NCI-H2107 treated with DMSO at 0.1 percent for 48 hours (cell line): ENCODE measurements at regions not wholly inside any gene's neighbourhood (a gene's known extent, or its start where the extent isn't known, plus 50 kb on each side); places are given as distances from the start of the nearest gene placed in this dataset.
"Not testable (repeated sequence)": the region's sequence is repeated elsewhere in the genome, so short reads cannot be mapped to it uniquely, and the experiment has no call there.

Experiments used
- DNase-seq: peaks from one replicate; lab custom pipeline; 2025; ENCODE audit not compliant: unreplicated experiment; lab: John Stamatoyannopoulos, UW

- DNase-seq: not testable (repeated sequence)
Measured at GRCh38 chr9:39566782-39567181, 211.3 kb downstream of the SPATA31A1 start.

DNA sequence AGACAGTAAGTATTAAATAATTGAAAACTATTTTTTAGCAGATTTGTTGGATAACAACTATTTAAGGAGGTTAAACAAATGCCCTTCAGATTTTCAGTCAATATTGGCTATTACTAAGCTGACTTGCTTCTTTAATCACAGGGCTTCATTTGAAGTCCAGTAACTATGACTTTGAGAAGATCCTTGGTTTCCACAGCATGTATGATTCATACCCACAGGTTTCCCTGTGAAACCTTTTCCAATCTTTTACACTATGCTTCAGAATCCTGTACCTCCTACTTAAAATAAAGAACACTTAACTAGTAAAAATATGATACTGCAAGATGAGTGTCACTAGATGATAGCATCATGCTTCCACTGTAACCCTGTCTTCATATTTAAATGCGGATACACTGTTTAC lies 211.9 kb downstream of the SPATA31A1 start:
- not testable (repeated sequence) for DNase-seq

DNA sequence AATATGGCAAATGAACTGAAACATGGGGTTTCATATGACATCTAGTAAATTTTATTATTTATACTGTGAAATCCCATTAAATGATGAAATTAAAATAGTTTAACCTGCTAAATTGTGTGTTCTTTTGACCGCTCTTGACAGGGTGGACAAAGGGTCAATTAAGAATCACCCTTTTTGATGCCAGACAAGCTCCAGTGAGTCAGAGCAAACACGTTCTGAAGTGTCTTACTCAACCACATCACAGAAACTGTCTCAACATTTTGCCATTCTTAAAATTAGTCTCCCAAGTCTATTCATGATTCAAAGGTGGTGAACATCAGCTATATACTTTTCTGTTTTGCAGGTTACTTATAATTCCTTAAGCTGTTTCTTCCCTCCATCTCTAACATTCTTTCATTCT lies 213.4 kb downstream of the SPATA31A1 start:
- DNase-seq: not testable (repeated sequence)

- not testable (repeated sequence) for DNase-seq
Measured at GRCh38 chr9:39573024-39574022, 217.9 kb downstream of the SPATA31A1 start.

- DNase-seq: not testable (repeated sequence)
Measured at GRCh38 chr9:39579000-39579399, 223.5 kb downstream of the SPATA31A1 start.

GRCh38 chr9:39581296-39581695 lies 225.8 kb downstream of the SPATA31A1 start:
- not testable (repeated sequence) for DNase-seq

GRCh38 chr9:39582677-39583412 lies 227.4 kb downstream of the SPATA31A1 start:
- DNase-seq: not testable (repeated sequence)

DNA sequence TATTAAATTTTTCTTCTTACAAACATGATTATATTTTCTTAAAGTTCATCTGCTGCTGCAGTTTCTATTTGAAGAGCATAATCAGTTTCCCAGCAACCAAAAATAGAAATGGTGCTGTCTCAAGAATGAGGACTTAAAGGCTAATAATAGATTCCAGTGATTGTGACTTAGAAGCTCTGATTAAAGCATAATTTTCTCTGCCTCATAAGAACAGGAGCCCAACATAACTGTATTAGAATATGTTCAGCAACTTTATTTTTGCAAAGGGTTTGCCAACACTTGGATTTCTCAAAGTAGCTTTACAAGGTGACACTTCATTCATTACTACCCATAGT lies 227.9 kb downstream of the SPATA31A1 start:
- not testable (repeated sequence) for DNase-seq

- not testable (repeated sequence) for DNase-seq
Measured at GRCh38 chr9:39585233-39585632, 229.8 kb downstream of the SPATA31A1 start.

DNA sequence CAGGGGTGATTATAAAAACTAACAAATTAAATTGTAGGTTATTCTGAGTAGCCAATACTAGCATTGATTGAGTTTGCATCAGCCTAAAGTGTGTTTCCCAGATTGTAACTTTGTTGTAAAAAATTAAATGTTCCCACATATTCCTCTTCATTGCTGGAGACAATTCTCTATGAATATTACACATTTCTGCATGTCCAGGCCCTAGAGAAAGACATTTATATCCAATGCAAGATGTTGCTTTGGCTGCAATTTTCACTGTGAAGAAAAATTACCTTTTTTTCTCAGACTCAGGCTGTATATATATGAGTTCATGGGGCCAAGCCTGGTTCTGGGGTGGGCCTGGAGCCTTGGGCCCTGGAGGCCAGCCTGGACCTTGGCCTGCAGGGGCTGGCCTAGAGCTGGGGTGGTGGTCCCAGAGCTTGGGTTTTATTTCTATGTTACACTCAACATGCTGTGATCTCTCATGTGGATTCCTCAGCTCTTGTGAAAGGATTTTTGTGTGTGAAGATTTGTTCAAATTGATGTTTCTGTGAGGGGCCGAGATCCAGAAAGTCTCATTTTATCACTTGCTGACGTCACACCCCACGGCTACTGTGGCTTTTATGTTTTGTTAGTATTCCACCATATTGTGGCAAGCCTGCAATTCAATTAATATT lies 232.5 kb downstream of the SPATA31A1 start:
- no peak for DNase-seq

GRCh38 chr9:39588500-39589137 lies 233.2 kb downstream of the SPATA31A1 start:
- no peak for DNase-seq

- DNase-seq: not testable (repeated sequence)
Measured at GRCh38 chr9:39604089-39604488, 248.6 kb downstream of the SPATA31A1 start.

- not testable (repeated sequence) for DNase-seq
Measured at GRCh38 chr9:39611449-39612231, 256.2 kb downstream of the SPATA31A1 start.

DNA sequence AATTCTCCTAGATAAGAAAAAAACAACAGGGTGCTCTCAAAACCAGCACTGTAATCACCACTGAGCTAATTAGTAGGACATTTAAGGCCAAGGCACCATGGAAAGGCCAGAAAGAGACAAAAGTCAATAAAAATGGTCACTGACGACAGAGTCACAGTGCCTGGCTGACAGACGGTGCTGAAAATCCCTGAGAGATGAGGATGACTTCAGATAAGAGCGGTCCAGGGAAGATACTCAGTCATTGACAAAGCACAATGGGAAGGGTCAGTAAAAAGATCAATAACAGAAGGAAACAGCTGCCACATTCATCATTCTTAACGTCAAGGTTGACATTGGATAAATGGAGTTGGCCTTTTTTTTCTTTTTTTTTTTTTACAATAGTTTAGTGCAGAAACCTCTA lies 261.0 kb downstream of the SPATA31A1 start:
- not testable (repeated sequence) for DNase-seq

GRCh38 chr9:39624048-39624447 lies 268.6 kb downstream of the SPATA31A1 start:
- not testable (repeated sequence) for DNase-seq

DNA sequence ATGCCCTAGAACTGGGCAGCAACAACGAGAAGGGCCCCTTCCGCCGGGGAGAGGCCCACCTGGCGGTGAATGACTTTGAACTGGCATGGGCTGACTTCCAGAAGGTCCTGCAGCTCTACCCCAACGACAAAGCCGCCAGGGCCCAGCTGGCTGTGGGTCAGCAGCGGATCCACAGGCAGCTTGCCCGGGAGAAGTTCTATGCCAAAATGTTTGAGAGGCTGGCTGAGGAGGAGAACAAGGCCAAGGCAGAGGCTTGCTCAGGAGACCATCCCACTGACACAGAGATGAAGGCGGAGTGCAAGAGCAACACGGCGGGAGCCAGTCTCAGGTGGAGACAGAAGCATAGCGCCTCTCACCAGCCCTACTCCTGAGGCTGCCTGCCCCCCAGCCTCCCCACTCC lies 276.6 kb downstream of the SPATA31A1 start:
- not testable (repeated sequence) for DNase-seq

GRCh38 chr9:39649029-39649428 lies 293.6 kb downstream of the SPATA31A1 start:
- DNase-seq: not testable (repeated sequence)

- DNase-seq: not testable (repeated sequence)
Measured at GRCh38 chr9:39656960-39657603, 301.6 kb downstream of the SPATA31A1 start.

DNA sequence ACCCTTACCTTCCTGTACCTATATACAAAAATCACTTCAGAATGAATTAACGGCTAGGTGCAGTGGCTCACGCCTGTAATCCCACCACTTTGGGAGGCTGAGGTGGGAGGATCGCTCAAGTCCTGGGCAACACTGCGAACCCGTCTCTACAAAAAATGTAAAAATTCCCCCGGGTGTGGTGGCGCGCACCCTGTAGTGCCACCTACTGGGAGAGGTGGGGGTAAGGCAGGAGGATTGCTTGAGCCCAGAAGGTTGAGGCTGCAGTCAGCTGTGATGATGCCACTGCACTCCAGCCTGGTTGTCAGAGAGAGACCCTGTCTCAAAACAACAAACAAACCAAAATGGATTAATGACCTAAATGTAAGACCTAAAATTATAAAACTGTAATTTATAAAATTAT lies 307.6 kb downstream of the SPATA31A1 start:
- not testable (repeated sequence) for DNase-seq
